Stimulated activated naive CD8-positive, alpha-beta T cell treated with anti-CD3 and anti-CD28 coated beads, Interleukin-15, amount 100 ng/mL, for 72 hours (primary cell): ENCODE measurements at regions not wholly inside any gene's neighbourhood (a gene's known extent, or its start where the extent isn't known, plus 50 kb on each side); places are given as distances from the start of the nearest gene placed in this dataset.

Source experiments
- ATAC-seq: fragments of 150-1000 bp; cut with Tn5 transposase; 2 replicates; pipeline ENCODE4 v1.10.0; 2021; ENCODE audit warnings: mild to moderate bottlenecking, moderate library complexity
- DNase-seq, 2 donors: peaks; one replicate each; pipeline ENCODE4 v3.0.0; 2021 to 2022
- H3K27ac Mint-ChIP-seq, 2 donors: one replicate each; pipeline ENCODE4 v1.8.0; 2022; ENCODE audit warnings: mild to moderate bottlenecking in 2 of 2, mixed read lengths in 2 of 2, moderate library complexity in 2 of 2
- H3K27me3 Mint-ChIP-seq: one replicate; pipeline ENCODE4 v1.8.0; 2022; ENCODE audit warnings: mixed read lengths
- H3K4me1 Mint-ChIP-seq: one replicate; pipeline ENCODE4 v1.8.0; 2022; ENCODE audit warnings: mild to moderate bottlenecking, mixed read lengths
- H3K4me3 Mint-ChIP-seq, 2 donors: one replicate each; pipeline ENCODE4 v1.8.0; 2022; ENCODE audit warnings: mild to moderate bottlenecking in 2 of 2, mixed read lengths in 2 of 2, moderate library complexity in 1 of 2
- H3K9me3 Mint-ChIP-seq, 2 donors: one replicate each; pipeline ENCODE4 v1.8.0; 2022; ENCODE audit warnings: mixed read lengths in 2 of 2

DNA sequence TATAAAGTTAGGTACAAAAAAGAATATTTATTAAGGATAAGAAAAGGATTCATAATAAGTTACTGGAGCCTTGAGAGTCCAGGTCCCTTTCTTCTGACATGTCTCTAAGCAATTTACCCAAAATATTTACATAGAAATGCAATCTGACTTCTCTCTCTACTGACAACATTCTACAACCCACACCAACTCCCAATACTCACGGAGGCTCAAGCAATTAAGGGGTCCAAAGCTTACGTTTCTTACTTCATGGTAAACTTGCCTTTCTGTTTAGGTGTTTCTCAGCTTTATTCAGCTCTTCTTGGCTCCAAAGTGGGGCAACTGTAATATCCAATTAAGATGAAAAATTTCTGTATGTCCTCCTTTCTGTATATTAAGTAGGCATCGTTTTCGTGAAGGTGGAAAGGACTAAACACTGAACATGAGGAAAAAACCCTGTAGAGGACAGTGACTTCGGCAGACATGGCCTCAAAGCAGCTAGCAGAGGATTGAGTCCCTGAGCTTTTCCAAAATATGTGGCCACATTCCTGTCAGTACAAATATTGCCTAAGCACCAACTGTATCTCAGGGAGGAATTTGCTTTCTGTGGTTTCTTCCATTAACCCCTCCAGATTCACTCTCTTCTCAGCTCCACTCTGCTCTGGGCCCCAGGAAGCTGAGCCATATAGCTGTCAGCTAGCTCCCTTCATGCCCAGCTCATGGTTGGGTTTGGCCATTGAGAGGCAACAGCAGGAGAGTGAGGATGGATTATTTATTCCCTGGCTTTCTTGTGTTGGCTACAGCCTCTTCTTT, 67.9 kb upstream of the GLS start:
- Mint-ChIP-seq H3K27me3 (no peaks in the 10 kb centered on the region), H3K27ac (no peak overlapping the region), H3K9me3 (peaks cover 16 to 17% of the 10 kb centered on the region in 2 donors), H3K4me1 (peaks cover 17% of the 10 kb centered on the region), H3K4me3 (no peak overlapping the region)
- DNase-seq (no peak), ATAC-seq (no peak)

DNA sequence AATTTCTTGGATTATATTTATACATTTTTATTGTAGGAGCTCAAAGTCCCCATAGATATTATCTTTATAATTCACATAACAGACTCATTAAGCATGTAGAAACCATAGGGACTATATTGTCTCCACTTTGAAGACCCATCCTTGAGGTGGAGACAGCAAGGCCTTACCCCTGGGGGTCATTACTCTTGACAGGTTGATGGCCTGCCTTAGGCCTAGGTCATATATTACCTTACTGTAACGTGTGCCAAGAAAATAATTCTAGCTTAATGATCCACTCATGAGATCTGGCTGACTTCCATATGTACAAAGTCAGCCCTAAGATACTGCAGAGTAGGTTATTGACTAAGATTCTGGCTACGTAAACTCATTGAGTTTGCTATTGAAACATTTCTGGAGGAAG, 65.4 kb upstream of the GLS start:
- ATAC-seq (no peak), DNase-seq (no peak)
- H3K9me3 Mint-ChIP-seq, result peaks cover 17 to 21% of the 10 kb centered on the region in 2 donors
- no peak overlapping the region for H3K27ac Mint-ChIP-seq
- no peak overlapping the region for H3K4me3 Mint-ChIP-seq
- peaks cover 2% of the 10 kb centered on the region for H3K4me1 Mint-ChIP-seq
- no peaks in the 10 kb centered on the region for H3K27me3 Mint-ChIP-seq

DNA sequence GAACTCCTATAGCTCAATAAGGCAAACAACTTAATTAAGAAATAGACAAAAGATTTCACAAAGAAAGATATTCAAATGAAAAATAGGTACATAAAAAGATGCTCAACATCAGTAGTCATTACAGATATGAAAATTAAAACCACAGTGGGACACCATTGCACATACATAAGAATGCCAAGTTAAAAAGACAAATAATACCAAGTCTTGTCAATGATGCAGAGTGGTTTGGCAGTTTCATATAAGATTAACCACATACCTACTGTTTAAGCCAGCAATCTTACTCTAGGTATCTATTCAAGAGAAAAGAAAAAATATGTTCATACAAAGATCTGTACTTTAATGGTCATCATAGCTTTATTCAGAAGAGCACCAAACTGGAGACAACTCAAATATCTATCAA, 63.5 kb upstream of the GLS start:
- H3K27ac Mint-ChIP-seq, result no peak overlapping the region
- no peaks in the 10 kb centered on the region for H3K27me3 Mint-ChIP-seq
- H3K9me3 Mint-ChIP-seq, result peaks cover 17 to 21% of the 10 kb centered on the region in 2 donors
- peak; percentile 39 for ATAC-seq
- no peaks in the 10 kb centered on the region for H3K4me1 Mint-ChIP-seq
- DNase-seq, result no peak
- no peak overlapping the region for H3K4me3 Mint-ChIP-seq

DNA sequence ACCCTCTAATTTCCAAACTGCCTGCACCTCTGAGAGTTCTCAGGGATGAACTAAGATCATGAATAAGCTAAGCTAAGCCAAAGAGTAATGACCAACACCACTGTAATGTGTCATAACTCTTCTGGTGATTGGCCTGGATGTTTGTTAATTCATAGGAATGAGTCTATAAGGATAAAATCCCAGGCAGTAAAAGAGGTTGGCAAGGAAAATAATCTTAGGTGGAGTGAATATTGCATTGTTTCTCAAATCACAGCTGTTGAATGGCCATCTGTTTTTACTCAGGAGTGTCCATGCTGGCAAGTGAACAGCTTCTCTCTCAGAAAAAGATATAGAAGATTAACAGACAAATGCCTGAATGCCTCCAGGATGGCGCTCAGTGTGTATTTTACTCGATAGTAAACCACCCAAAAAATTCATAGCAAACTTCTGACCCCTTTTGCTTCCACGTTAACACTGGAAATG, 60.8 kb upstream of the GLS start:
- no peak overlapping the region for H3K27ac Mint-ChIP-seq
- H3K9me3 Mint-ChIP-seq, result peaks cover 17 to 21% of the 10 kb centered on the region in 2 donors
- H3K4me3 Mint-ChIP-seq, result no peak overlapping the region
- no peaks in the 10 kb centered on the region for H3K4me1 Mint-ChIP-seq
- H3K27me3 Mint-ChIP-seq, result no peaks in the 10 kb centered on the region
- no peak for ATAC-seq
- no peak for DNase-seq

DNA sequence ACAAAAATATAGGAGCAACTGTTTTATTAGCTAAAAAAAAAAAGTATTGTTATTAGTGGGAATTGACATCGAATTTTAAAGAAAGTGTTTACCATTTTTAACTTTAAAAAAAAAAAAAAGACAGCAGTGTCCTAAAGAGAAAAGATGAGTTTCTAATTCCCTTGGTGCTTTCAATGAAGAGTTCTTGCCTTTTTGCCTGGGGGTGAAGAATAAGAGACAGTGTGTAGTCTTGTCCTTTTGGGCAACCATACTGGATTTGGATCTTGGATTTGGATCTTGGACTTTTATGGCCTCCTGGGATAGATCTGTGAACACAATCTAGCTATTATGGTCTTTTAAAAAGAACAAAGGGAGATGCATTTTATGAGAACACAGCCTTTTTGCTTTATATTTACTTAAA, 60.2 kb upstream of the GLS start:
- no peak overlapping the region for H3K27ac Mint-ChIP-seq
- no peak for DNase-seq
- H3K27me3 Mint-ChIP-seq, result no peaks in the 10 kb centered on the region
- no peak for ATAC-seq
- no peak overlapping the region for H3K4me3 Mint-ChIP-seq
- no peaks in the 10 kb centered on the region for H3K4me1 Mint-ChIP-seq
- peaks cover 17 to 21% of the 10 kb centered on the region in 2 donors for H3K9me3 Mint-ChIP-seq

DNA sequence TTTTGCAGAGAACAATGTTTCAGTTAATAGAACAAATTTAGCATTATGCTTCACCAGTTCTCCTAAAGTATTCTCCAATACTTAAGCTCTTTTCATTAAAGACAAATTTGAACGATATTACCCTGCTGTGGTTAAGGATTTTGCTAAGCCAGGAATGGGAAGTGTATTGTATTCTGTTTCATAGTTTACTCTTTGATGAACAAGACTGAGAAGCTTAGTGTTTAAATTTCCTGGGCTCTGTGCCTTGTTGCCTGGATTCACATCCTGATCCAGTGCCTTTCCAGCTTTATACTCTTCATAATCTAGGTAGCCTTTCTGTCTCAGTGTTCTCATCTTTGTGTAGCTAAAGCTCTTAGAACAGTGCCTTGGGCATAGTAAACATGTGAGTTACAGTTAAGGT, 58.6 kb upstream of the GLS start:
- H3K27me3 Mint-ChIP-seq, result no peaks in the 10 kb centered on the region
- DNase-seq, result no peak
- no peak overlapping the region for H3K27ac Mint-ChIP-seq
- no peak overlapping the region for H3K4me3 Mint-ChIP-seq
- H3K4me1 Mint-ChIP-seq, result no peaks in the 10 kb centered on the region
- H3K9me3 Mint-ChIP-seq, result peaks cover 8 to 11% of the 10 kb centered on the region in 2 donors
- no peak for ATAC-seq

DNA sequence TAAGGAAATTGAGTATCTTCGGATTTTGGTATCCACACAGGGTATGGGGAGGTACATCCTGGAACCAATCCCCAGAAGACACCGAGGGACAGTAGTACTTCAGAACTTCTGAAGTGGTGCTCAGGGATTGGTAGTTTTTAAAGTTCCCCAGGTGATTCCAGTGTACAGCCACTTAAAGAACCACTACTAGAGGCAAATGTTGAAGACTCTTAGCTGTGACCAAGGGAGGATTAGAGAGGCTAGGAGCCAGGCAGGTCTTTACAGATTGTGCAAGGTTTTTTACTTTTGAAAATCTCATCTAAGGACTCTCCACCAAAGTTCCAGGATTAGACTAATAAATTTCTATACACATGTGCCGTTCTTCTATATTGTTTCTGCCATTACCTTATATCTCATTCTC, 52.9 kb upstream of the GLS start:
- no peaks in the 10 kb centered on the region for H3K4me1 Mint-ChIP-seq
- no peak overlapping the region for H3K27ac Mint-ChIP-seq
- no peak overlapping the region for H3K4me3 Mint-ChIP-seq
- H3K9me3 Mint-ChIP-seq, result peaks cover 0 to 10% of the 10 kb centered on the region in 2 donors
- no peak for ATAC-seq
- DNase-seq, result no peak
- H3K27me3 Mint-ChIP-seq, result no peaks in the 10 kb centered on the region

DNA sequence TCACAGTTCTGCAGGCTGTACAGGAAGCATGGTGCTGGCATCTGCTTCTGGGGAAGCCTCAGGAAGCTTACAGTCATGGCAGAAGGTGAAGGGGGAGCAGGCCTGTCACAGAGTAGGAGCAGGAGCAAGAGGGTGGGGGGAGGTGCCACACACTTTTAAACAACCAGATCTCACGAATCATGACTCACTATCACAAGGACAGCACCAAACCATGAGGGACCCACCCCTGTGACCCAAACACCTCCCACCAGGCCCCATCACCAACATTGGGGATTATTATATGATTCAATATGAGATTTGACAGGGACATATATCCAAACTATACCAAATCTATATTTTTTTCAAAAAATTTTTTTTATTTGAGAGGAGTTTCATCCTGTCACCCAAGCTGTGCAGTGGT, 51.0 kb upstream of the GLS start:
- H3K27me3 Mint-ChIP-seq, result no peaks in the 10 kb centered on the region
- H3K9me3 Mint-ChIP-seq, result peaks cover 0 to 10% of the 10 kb centered on the region in 2 donors
- H3K27ac Mint-ChIP-seq, result no peak overlapping the region
- no peaks in the 10 kb centered on the region for H3K4me1 Mint-ChIP-seq
- no peak for ATAC-seq
- H3K4me3 Mint-ChIP-seq, result no peak overlapping the region
- DNase-seq, result no peak
